HG03095 (cell line): ENCODE measurements at regions not wholly inside any gene's neighbourhood (a gene's known extent, or its start where the extent isn't known, plus 50 kb on each side); places are given as distances from the start of the nearest gene placed in this dataset.

Experiments
- ATAC-seq: cut with Tn5 transposase; IDR thresholded peaks from one replicate; pipeline ENCODE4 v1.9.1; 2021; ENCODE audit warnings: moderate library complexity; ENCODE audit not compliant: unreplicated experiment

DNA sequence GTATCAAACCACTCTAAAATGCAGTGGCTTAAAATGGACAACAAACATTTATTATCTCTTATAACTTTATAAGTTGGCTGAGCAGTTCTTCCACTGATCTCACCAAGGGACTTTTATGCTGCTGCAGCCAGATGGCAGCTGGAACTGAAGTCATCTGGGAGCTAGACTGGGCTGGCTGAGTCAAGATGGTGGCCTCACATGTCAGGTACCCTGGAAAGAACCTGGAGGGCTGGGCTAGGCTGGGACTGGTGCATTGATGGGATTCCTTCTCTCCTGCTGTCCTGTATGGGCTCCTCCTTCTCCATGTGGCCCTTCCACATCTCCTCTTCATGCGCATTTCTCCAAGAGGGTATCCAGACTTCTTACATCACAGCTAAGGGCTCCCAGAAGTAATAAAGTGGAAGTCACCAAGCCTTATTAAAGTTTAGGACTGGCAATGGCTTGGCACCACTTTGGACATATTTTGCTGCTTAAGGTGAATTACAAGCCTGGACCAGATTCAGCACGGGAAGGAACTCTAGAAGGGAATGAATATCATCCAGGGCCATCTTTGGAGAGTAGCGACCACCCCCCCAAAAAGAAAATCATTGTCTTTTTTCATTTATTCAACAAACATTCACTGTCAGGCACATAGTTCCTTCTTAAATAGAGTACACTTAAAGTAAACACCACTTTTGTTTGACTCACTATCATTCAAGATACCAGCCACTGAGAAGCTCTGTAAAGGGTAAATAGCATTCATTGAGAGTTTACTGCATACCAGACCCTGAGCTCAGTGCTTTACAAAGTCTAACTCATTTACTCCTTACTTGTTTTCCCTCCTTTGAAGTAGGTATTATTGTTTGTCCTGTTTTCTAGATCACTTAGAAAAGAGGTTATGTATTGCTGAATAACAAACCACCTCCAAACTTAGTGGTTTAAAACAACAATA, 138.0 kb downstream of the ZFP36L2 start:
- no peak for ATAC-seq

DNA sequence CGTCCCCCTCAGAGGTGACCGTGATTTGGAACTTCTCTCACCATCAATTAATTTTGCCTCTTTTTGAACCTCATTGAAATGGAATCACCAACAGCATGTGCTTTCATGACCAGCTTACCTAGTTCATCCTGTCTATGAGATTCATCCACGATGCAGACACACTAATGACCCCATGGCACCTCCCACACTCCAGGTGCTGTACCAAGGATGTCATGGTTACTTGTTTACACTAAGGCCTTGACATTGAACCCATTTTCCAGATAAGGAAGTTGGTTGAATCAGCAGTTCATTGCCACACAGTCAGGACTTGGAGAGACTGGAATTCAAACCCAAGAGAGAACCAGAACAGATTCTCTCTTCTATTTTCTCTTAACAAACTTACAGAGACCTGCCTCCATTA, 139.0 kb downstream of the ZFP36L2 start:
- ATAC-seq = no peak

- no peak for ATAC-seq
Observed at GRCh38 chr2:43086451-43087221, 139.8 kb downstream of the ZFP36L2 start.

DNA sequence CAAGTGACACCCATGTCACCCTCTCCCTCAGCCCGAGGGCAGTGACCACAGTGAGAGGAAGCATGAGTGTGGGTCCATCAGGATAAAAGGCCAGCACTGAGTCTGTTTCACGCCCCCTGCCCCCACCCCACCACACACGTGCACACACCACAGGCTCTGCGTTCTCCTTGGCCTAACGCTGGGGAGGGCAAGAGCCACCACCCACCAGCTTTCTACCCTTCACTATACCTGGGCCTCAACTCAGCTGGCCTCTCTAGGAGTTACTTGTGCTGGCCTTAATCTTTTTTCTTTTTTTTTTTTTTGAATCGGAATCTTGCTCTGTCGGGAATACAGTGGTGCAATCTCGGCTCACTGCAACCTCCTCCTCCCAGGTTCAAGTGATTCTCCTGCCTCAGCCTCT, 140.5 kb downstream of the ZFP36L2 start:
- ATAC-seq = no peak

DNA sequence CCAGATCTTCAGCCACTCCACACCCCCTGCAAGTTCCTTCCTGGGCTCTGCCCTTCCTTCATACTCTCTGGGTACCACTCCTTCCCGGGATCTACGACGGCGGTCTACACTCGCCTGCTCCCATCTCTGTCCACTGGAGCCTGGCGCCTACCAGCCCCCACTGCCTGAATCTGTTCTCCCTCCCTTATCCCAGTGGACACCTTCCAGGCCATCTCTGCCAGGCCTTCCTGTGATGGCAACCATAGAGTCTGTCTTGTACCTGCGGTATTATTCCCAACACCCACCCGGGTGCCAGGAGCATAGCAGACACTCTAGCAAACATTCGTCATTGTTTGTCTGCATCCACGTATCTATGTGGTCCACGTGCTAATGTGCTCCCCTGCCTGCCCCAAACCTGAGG, 140.9 kb downstream of the ZFP36L2 start:
- ATAC-seq = no peak

- no peak for ATAC-seq
Observed at GRCh38 chr2:43084699-43085091, 141.7 kb downstream of the ZFP36L2 start.

DNA sequence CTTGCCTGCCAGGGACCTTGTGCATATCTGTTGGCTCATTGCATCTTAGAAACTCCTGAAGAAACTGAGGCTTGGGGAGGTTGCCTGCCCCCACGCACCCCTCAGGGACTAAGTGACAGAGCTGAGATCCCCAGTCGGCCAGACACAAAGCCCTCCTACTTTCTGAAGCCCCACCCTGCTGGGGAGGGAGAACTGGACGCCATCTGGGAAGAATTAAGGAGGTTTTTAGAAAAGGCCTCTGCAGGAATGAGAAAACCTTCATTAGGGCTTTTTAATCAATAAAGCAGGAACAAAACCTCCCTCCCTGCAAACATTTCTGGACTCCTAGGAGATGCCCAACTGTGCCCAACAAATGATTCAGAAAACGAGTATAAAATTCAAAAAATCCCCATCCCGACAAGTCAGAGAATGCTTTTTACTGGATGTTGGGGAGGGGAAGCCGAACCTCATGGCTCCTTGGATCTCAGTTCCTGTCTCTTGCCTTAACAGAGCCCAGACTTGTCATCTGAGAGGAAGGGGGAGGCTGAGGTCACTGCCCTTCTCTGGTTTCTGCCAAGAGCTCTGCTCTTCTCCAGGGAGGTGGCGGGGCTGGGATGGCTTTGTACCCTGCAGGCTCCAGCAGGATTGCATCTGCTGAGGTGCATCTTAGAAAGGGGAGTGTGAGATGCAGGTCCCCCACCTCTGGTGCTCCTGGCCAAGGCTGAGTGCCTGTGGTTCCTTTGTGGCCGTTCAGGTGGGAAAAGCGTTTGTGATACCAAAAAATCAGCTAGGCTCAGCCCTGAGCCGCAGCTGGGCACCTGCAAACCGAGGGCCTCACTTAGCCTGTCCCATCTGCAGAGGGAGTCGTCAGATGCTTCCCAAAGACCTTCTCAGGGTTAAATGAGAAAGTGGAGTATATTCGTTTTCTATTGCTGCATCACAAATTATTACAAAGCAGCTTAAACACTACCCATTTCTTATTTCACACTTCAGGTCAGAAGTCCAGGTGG, 142.4 kb downstream of the ZFP36L2 start:
- ATAC-seq = no peak

- ATAC-seq = no peak
Observed at GRCh38 chr2:43082903-43083677, 143.3 kb downstream of the ZFP36L2 start.

GRCh38 chr2:43082111-43082894, 144.1 kb downstream of the ZFP36L2 start:
- no peak for ATAC-seq

- no peak for ATAC-seq
Observed at GRCh38 chr2:43081131-43081765, 145.2 kb downstream of the ZFP36L2 start.

DNA sequence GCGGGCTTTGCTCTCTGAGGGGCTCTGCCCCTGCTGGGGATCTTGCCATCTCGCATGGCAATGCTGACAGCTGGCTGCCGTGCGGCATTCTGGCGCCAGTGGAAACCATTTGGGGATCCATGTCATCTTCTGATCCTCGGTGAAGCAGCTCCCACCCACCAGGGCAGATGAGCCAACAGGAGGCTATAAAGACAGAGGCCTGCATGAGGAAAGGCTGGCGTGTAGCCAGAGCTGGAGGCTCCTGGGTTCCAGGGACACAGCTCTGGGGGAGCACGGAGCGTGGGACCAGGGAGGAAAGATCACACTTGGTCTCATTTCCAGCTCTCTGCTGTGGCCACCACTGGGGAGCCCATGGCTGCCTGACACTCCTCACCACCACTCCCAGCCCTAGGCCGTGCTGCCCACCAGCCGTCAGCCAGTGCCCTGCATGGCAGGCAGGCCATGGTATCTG, 145.8 kb downstream of the ZFP36L2 start:
- ATAC-seq = no peak

GRCh38 chr2:43078781-43079755, 147.3 kb downstream of the ZFP36L2 start:
- ATAC-seq = no peak

DNA sequence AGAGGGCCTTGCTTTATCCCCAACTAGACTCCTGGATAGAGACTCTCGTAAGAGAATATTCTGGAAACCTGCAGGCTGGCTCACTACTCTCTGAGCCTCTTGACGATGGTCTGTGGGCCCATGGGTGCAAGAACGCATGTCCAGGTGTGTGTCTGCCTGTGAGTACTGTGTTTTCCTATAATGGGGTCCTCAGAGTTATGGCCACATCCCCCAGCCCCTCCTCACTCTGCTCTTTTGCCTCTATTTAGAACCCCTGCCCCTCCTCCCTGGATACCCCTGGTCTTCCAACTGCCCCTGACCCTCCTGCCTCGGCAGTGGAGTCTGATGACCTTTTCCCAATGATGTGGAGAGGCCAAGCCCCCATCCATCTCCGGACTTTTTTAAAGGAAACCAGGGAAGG, 148.1 kb downstream of the ZFP36L2 start:
- ATAC-seq = no peak

GRCh38 chr2:43077876-43078275, 148.5 kb downstream of the ZFP36L2 start:
- ATAC-seq = no peak

GRCh38 chr2:43076676-43077075, 149.7 kb downstream of the ZFP36L2 start:
- no peak for ATAC-seq

DNA sequence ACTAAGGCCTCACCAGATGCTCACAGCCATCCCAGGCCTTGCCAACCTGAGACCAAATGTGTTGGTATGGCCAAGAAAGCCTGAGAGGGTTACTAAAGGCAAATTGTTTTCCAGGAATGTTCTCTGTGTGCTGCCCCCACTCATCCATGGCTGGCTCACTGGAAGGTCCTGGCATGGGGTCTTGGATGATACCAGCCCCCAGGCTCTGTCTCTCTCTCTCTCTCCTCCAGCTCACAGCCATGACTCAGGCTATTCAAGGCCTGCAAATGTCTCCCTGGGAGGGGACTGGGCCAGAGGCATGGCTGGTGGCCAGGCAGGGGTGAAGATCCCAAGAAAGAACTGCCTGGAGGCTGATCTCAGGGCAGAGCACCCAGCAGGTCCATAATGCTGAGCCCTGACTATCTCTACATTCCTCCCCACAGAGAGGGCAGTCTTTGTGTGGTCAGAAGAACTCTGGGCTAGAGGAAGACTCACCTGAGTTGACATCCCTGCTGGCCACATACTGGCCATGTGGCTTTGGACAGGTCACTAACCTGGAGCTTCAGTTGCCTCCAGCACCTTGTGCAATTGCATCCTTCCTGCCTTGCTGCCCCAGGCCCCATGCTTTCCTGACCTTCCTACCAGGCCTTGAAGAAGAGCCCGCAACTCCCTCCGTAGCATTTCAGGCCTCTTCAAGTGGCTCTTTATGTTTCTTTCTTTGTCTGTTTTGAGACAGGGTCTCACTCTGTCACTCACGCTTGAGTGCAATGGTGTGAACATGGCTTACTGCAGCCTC, 150.4 kb downstream of the ZFP36L2 start:
- ATAC-seq = no peak

GRCh38 chr2:43075054-43075593, 151.3 kb downstream of the ZFP36L2 start:
- ATAC-seq = no peak
